ENCODE measurements at regions not wholly inside any gene's neighbourhood (a gene's known extent, or its start where the extent isn't known, plus 50 kb on each side); places are given as distances from the start of the nearest gene placed in this dataset.

DNA sequence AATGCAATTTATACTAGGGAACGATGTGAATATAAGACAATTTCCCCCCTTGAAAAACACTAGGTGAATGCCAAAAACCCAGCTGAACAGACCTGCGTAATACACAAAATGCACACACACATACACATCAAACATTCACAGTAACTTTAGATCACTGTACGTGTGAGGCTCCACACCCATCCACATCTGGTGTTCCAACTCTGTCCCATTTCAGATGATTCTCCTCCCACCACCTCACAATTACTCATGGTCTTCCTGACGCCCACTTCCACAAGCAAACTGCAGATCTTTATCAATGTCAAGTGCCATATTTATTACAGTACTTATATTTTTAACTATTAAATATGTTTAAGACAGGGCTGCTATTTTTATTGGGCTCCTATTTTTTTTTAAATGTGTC is 57.8 kb upstream of the TENM4 start:
- TF ChIP-seq, protein P1, sequence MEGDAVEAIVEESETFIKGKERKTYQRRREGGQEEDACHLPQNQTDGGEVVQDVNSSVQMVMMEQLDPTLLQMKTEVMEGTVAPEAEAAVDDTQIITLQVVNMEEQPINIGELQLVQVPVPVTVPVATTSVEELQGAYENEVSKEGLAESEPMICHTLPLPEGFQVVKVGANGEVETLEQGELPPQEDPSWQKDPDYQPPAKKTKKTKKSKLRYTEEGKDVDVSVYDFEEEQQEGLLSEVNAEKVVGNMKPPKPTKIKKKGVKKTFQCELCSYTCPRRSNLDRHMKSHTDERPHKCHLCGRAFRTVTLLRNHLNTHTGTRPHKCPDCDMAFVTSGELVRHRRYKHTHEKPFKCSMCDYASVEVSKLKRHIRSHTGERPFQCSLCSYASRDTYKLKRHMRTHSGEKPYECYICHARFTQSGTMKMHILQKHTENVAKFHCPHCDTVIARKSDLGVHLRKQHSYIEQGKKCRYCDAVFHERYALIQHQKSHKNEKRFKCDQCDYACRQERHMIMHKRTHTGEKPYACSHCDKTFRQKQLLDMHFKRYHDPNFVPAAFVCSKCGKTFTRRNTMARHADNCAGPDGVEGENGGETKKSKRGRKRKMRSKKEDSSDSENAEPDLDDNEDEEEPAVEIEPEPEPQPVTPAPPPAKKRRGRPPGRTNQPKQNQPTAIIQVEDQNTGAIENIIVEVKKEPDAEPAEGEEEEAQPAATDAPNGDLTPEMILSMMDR (IDR thresholded peaks at IDR 0.05) = no peak
- TF ChIP-seq ZFX (IDR thresholded peaks at IDR 0.05; ENCODE audit: borderline replicate concordance) = no peak
